ENCODE measurements at regions not wholly inside any gene's neighbourhood (a gene's known extent, or its start where the extent isn't known, plus 50 kb on each side); places are given as distances from the start of the nearest gene placed in this dataset.

DNA sequence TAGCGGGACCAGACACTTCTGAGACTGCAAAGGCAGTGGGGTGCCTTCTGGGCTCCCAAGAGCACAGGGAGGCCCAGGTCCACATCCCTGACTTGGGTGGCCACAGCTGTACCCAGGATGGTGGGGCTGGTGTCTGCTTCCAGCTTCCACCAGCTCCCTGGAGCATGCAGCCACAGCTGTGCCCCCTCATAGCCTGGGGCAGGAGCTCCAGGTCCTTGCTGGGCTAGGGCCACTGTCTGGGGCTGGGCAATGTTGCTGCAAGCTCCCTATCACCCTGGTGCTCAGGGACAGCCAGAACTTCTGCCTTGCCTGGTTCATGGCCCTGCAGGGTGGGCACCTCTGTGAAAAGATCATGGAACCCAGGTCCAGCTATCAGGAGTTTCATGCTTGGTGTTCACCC is 673.9 kb downstream of the SH3BGRL start:
- TF ChIP-seq, protein P1, sequence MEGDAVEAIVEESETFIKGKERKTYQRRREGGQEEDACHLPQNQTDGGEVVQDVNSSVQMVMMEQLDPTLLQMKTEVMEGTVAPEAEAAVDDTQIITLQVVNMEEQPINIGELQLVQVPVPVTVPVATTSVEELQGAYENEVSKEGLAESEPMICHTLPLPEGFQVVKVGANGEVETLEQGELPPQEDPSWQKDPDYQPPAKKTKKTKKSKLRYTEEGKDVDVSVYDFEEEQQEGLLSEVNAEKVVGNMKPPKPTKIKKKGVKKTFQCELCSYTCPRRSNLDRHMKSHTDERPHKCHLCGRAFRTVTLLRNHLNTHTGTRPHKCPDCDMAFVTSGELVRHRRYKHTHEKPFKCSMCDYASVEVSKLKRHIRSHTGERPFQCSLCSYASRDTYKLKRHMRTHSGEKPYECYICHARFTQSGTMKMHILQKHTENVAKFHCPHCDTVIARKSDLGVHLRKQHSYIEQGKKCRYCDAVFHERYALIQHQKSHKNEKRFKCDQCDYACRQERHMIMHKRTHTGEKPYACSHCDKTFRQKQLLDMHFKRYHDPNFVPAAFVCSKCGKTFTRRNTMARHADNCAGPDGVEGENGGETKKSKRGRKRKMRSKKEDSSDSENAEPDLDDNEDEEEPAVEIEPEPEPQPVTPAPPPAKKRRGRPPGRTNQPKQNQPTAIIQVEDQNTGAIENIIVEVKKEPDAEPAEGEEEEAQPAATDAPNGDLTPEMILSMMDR (IDR thresholded peaks at IDR 0.05) = no peak
- no peak for TF ChIP-seq EZH2 (IDR thresholded peaks at IDR 0.05; ENCODE audit: borderline replicate concordance, insufficient read depth, low read depth, low read length, poor library complexity, severe bottlenecking)

All from B cell (primary cell).